ENCODE measurements at regions not wholly inside any gene's neighbourhood (a gene's known extent, or its start where the extent isn't known, plus 50 kb on each side); places are given as distances from the start of the nearest gene placed in this dataset.

GRCh38 chr22:47786650-47787290 is 1024.3 kb downstream of the TBC1D22A start:
- H3K27me3 ChIP-seq (ENCODE audit: control insufficient read depth, insufficient read depth, low read length): no peaks in the 10 kb centered on the region
- FAIRE-seq (no peak), DNase-seq (ENCODE audit: low read depth) (no peak)
- no peak overlapping the region for H3K4me3 ChIP-seq (ENCODE audit: low read depth, low read length)
- no peaks in the 10 kb centered on the region for H3K36me3 ChIP-seq (ENCODE audit: control insufficient read depth, insufficient read depth, low read length)
- TF ChIP-seq CTCF (IDR thresholded peaks at IDR 0.05; ENCODE audit: insufficient read depth, low read length, severe bottlenecking): no peak

- no peaks in the 10 kb centered on the region for H3K36me3 ChIP-seq (ENCODE audit: control insufficient read depth, insufficient read depth, low read length)
- TF ChIP-seq CTCF (IDR thresholded peaks at IDR 0.05; ENCODE audit: insufficient read depth, low read length, severe bottlenecking): no peak
- DNase-seq (ENCODE audit: low read depth) (no peak), FAIRE-seq (no peak)
- H3K4me3 ChIP-seq (ENCODE audit: low read depth, low read length): no peak overlapping the region
- no peaks in the 10 kb centered on the region for H3K27me3 ChIP-seq (ENCODE audit: control insufficient read depth, insufficient read depth, low read length)
Measured at GRCh38 chr22:47784991-47785390, 1022.5 kb downstream of the TBC1D22A start.

- FAIRE-seq (no peak), DNase-seq (ENCODE audit: low read depth) (no peak)
- Histone ChIP-seq H3K4me3 (ENCODE audit: low read depth, low read length) (no peak overlapping the region), H3K36me3 (ENCODE audit: control insufficient read depth, insufficient read depth, low read length) (no peaks in the 10 kb centered on the region), H3K27me3 (ENCODE audit: control insufficient read depth, insufficient read depth, low read length) (no peaks in the 10 kb centered on the region)
- no peak for TF ChIP-seq CTCF (IDR thresholded peaks at IDR 0.05; ENCODE audit: insufficient read depth, low read length, severe bottlenecking)
Measured at GRCh38 chr22:47784367-47784983, 1022.0 kb downstream of the TBC1D22A start.

- Histone ChIP-seq H3K36me3 (ENCODE audit: control insufficient read depth, insufficient read depth, low read length) (no peaks in the 10 kb centered on the region), H3K27me3 (ENCODE audit: control insufficient read depth, insufficient read depth, low read length) (no peaks in the 10 kb centered on the region), H3K4me3 (ENCODE audit: low read depth, low read length) (no peak overlapping the region)
- no peak for DNase-seq (ENCODE audit: low read depth)
- no peak for FAIRE-seq
- no peak for TF ChIP-seq CTCF (IDR thresholded peaks at IDR 0.05; ENCODE audit: insufficient read depth, low read length, severe bottlenecking)
Measured at GRCh38 chr22:47783433-47784366, 1021.2 kb downstream of the TBC1D22A start.

GRCh38 chr22:47782328-47783075 is 1020.1 kb downstream of the TBC1D22A start:
- Histone ChIP-seq H3K4me3 (ENCODE audit: low read depth, low read length) (no peak overlapping the region), H3K36me3 (ENCODE audit: control insufficient read depth, insufficient read depth, low read length) (no peaks in the 10 kb centered on the region), H3K27me3 (ENCODE audit: control insufficient read depth, insufficient read depth, low read length) (no peaks in the 10 kb centered on the region)
- no peak for FAIRE-seq
- no peak for TF ChIP-seq CTCF (IDR thresholded peaks at IDR 0.05; ENCODE audit: insufficient read depth, low read length, severe bottlenecking)
- DNase-seq (ENCODE audit: low read depth): no peak

Measured in bronchial epithelial cell (primary cell).